NOMO-1 treated with dmso at 0.1 percent for 144 hours (cell line): ENCODE measurements at regions not wholly inside any gene's neighbourhood (a gene's known extent, or its start where the extent isn't known, plus 50 kb on each side); places are given as distances from the start of the nearest gene placed in this dataset.
A peak's percentile ranks its signal among the peaks of the same experiment; 100 is the strongest.

Experiments used
- DNase-seq: peaks from one replicate; lab custom pipeline; 2025; ENCODE audit not compliant: unreplicated experiment; lab: John Stamatoyannopoulos, UW

DNA sequence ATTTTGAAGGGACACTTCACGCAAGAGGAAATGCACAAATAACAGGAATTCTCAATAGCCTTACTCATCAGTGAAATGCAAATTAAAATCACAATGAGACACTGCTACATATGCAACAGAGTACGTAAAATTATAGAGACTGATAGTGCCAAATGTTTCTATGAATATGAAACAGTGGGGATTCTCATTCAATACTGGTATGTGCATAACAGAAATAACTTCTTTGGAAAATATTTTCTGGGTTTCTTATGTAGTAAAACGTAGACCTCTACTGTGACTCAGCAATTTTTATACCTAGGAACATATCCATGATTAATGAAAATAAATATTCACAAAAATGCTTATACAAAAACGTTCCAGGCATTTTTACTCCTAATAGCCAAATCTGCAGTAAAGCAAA is 1625.2 kb downstream of the MAT2B start:
- DNase-seq: no peak

DNA sequence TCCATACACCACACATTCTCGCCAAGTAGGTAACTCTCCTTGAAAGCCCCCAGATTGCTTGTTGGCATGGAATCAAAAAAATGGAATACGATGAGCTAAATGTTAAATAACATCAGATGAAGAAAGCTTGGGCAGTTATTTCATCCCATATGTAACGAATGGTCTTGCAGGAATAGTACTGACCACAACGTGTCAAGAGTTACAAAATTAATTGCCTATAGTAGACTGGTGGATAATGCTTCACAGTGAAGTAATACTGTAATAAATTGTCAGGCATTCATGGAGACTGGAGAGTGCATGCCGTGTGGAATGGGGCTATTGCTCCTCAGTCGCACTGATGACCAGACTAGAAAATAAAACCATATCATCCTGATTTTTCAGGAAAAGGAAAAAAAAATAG is 1628.7 kb downstream of the MAT2B start:
- DNase-seq: peak; percentile 73

DNA sequence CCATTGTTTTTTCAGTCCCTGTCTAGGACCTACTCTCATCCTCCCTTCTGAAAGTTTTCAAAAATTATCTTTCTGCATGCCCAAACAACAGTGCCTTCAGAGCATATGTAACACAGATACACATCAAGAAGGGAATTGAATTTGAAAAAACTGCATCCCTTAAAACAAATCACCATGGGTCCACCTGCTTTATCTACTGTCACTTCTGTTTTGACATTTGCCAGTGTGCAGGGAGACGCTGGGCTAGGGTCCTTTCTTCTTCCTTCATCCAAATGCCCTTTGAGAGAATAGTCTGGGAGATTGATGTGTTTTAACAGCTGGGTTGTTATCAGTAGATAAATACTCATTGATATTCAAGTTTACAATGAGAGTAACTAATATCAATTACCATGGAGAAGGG is 1630.1 kb downstream of the MAT2B start:
- no peak for DNase-seq

DNA sequence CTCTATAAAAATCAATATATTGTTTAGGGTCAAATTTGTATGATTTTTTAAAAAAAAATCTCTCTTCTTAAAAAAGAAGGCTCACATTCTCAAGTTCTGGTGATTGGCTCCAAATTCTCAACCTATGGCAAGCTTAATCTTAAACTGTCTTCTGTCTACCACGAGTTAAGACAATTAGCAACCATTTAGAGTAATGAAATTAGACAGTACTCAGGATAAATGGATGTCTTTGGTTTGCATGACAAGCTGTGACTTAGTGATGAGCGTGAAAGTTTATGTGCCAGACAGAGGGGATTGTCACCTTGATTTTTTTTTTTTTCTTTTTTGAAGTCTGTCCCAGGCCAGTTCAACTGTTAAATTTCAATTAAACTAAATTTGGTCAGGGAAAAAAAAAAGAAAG is 1632.3 kb downstream of the MAT2B start:
- DNase-seq: no peak

DNA sequence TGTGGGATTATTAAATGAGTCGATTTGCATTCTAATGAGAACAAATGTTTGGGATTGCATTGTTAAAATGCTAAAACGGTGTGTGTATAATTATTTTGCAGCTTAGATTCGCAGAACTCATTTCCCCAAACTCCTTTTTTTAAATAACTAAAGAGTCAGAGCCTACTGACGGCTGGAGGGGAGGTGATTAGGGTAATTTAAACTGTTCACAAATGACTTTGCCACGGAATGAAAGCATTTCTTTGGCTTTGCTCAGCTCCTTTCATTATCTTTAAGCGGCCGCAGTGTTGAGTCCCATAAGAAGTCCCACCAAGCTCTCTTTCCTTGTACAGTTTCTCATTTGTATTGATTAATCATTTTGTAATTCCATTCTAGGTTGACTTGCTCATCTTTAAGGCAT is 1632.8 kb downstream of the MAT2B start:
- no peak for DNase-seq

GRCh38 chr5:165139262-165139661 is 1633.8 kb downstream of the MAT2B start:
- DNase-seq: no peak

DNA sequence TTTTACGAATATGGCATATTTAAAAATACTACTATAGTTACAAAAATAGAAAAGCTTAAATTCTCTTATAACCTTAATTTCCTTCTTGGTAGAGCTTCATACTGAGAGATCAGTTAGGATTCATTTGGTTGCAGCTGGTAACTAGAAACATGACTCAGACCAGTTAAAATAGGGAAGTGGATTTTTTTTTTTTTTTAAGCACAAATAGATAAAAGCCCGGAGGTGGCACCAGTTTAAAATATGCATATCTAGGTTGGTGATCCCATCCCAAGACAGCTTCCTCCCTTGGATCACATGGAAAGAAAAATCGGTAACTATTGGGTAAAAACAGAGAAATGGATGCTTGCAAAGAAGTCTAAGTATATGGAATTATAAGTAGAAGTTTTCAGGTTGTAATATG is 1634.3 kb downstream of the MAT2B start:
- peak; percentile 49 for DNase-seq

GRCh38 chr5:165143741-165144140 is 1638.3 kb downstream of the MAT2B start:
- no peak for DNase-seq

GRCh38 chr5:165149431-165149830 is 1644.0 kb downstream of the MAT2B start:
- DNase-seq: no peak

- no peak for DNase-seq
Observed at GRCh38 chr5:165152058-165152457, 1646.6 kb downstream of the MAT2B start.

GRCh38 chr5:165157219-165157618 is 1651.8 kb downstream of the MAT2B start:
- no peak for DNase-seq

- DNase-seq: no peak
Observed at GRCh38 chr5:165161204-165161603, 1655.8 kb downstream of the MAT2B start.

- DNase-seq: no peak
Observed at GRCh38 chr5:165163861-165164260, 1658.4 kb downstream of the MAT2B start.

- no peak for DNase-seq
Observed at GRCh38 chr5:165173651-165174050, 1668.2 kb downstream of the MAT2B start.

DNA sequence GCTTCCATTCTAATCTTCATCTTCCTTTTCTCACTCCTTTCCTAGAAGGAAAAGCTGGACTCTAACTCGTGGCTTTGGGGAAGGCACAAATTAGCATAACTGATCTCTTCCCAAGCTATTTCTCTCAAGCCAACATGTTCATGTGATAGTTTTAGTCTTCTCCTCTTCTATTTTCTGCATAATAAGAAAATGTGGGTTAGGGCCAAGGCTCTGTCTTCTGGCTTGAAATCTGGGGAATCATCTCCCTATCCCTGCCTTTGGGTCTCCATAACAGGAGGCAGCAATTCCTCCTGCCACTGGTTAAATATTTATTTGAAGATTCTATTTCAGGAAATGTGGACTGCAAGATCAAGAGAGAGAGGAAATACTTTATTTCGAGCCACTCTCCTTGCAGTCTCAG is 1669.6 kb downstream of the MAT2B start:
- no peak for DNase-seq

DNA sequence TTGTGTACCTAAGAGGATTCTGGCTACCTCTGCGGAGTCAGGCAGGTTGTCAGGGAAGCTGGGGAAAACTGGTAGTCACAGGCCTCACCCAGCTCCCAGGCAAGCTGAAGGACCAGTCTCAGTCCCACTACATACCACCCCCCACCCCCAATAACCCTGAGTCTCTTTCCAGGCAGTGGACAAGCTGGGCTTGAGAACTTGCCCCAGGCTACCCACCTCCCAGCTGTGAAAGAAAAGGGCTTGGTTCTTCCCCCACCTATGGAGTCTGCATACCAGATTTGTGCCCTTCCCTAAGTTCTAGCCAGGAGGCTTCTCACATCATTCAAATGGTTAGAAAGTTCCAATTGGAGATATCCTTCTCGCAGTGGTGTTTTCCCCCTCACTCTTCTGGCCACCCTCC is 1678.8 kb downstream of the MAT2B start:
- no peak for DNase-seq

GRCh38 chr5:165185716-165186115 is 1680.3 kb downstream of the MAT2B start:
- peak; percentile 23 for DNase-seq

DNA sequence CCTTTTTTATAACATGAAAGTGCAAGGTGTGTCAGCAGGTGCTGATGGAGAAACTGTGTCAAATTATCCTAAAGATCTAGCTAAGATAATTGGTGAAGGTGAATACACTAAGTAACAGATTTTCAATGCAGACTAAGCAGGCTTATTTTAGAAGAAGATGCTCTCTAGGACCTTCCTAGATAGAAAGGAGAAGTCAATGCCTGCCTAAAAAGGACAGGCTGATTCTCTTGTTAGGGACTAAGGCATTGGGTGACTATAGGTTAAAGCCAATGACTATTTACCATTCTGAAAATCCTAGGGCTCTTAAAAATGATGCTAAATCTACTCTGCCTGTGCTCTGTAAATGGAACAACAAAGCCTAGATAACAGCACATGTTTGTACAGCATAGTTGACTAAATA is 1682.4 kb downstream of the MAT2B start:
- peak; percentile 5 for DNase-seq

DNA sequence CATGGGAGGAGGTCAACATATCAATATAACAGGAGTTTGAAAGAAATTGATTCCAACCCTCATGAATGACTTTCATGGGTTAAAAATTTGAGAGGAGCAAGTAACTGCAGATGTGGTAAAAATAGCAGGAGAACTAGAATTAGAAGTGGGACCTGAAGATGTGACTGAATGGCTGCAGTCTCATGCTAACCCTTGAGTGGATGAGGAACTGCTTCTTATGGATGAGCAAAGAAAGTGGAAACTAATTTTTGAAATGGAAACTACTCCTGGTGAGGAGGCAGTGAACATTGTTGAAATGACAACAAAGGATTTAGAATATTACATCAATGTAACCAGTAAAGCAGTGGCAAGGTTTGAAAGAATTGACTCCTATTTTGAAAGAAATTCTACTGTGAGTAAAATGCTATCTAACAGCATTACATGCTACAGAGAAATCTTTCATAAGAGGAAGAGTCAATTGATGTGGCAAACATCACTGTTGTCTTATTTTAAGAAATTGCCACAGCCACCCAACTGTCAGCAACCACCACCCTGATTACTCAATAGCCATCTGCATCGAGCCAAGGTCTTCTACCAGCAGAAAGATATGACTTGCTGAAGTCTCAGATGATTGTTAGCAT is 1683.2 kb downstream of the MAT2B start:
- peak; percentile 92 for DNase-seq

DNA sequence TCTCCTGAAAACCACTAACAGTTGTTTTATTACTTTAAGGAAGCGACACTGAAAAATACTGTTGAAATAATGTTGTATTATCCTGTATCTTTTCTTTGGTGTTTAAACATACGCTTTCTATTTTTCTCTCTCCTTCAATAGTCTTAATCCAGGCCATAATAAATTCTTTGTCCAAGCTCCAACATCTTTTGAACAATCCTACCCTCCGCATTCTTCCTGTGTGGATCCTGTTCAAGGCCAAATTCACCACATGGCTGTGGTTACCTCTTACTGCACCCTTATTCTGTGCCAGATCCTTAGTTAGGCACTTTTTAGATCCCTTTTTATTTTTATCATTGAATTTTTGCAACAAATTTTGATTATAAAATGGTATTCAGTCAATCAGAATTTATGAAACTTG is 1691.5 kb downstream of the MAT2B start:
- no peak for DNase-seq

DNA sequence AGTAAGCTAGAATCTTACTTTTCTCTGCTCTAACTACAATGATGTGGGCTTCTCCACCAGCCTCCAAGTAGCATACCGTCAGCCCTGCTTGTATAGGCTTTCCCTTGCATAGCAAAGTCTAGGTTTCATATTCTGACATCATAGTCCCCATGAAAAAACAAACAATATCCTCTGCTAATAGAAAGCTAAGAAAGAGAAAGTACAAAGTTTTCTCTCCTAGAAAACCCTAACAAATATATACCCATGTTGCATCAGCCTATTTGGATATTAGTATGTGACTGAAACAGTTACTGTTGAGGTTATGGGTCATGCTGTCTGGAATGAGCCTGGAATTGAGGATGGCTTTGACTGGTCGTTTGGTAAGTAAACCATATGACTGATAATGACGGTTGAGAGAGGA is 1696.0 kb downstream of the MAT2B start:
- DNase-seq: no peak

GRCh38 chr5:165201771-165202518 is 1696.5 kb downstream of the MAT2B start:
- no peak for DNase-seq

- DNase-seq: no peak
Observed at GRCh38 chr5:165202519-165202910, 1697.1 kb downstream of the MAT2B start.
